ENCODE measurements at regions not wholly inside any gene's neighbourhood (a gene's known extent, or its start where the extent isn't known, plus 50 kb on each side); places are given as distances from the start of the nearest gene placed in this dataset.

DNA sequence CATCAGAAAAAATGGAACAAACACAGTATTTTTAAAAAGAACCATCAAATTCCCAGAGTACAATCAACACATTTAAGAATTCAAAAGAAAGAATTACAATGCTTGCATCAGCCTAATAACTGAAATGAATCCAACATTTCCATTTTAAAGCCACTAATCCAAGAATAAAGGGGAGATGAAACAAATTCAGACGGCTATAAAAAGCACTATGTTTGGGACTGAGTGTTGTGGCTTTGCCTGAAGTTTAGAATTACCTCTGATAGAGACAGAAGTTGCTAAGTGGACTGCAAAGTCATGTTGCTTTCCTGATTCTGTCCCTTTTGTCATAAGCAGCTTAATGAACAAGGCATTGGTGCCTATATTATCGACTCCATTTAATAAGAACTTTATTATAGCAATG, 135.4 kb upstream of the RGMB start:
- no peak for DNase-seq

GRCh38 chr5:98638701-98639100, 134.8 kb upstream of the RGMB start:
- DNase-seq, result no peak

- DNase-seq, result no peak
These were observed 134.2 kb upstream of the RGMB start for GRCh38 chr5:98639274-98639673.

DNA sequence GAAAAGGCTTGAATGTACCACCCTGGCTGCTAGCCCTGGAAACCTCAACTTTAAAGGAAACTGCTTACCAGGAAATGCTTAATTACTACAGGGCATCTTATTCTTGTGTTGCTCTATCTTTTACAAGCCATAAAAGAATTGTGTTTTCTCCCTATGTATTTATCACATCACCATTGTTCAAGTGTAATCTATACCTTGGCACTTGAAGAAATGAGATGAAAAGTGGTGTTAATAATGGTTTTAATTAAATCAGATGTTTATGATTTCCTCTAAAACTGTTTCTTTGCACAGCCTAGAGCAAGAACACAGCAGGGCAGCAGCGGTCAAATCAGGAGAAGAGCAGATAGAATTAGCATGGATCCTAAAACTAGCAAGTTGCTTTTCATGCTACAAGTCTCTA, 131.8 kb upstream of the RGMB start:
- no peak for DNase-seq

GRCh38 chr5:98643569-98643968, 129.9 kb upstream of the RGMB start:
- no peak for DNase-seq

- no peak for DNase-seq
These were observed 121.7 kb upstream of the RGMB start for GRCh38 chr5:98651715-98652114.

- DNase-seq, result no peak
These were observed 117.2 kb upstream of the RGMB start for GRCh38 chr5:98656125-98656795.

GRCh38 chr5:98656796-98657195, 116.7 kb upstream of the RGMB start:
- no peak for DNase-seq

GRCh38 chr5:98657559-98657958, 115.9 kb upstream of the RGMB start:
- no peak for DNase-seq

GRCh38 chr5:98663521-98663920, 109.9 kb upstream of the RGMB start:
- DNase-seq, result no peak

- no peak for DNase-seq
These were observed 108.7 kb upstream of the RGMB start for GRCh38 chr5:98664736-98665135.

- no peak for DNase-seq
These were observed 93.5 kb upstream of the RGMB start for GRCh38 chr5:98679963-98680362.

GRCh38 chr5:98690002-98690401, 83.5 kb upstream of the RGMB start:
- no peak for DNase-seq

GRCh38 chr5:98694902-98695301, 78.6 kb upstream of the RGMB start:
- DNase-seq, result no peak

DNA sequence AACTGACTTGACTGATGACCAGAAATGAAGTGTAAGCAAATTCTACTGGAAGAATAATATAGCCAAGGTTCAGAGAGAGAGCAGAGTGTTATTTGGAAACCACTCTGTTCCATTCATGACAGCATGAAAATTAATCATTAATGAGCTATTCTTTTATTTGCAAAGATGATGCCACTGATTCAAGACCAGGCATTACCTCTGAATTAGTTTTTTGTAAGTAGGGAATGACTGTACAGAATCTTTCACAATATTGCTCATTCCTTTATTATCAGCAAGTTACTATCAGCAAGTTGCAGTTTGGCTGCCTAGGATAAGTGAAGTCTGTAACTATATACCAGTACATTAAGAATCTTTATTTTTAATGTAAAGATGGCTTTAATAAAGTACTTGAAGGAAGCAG, 75.1 kb upstream of the RGMB start:
- no peak for DNase-seq

- no peak for DNase-seq
These were observed 72.7 kb upstream of the RGMB start for GRCh38 chr5:98700730-98701129.

- DNase-seq, result no peak
These were observed 67.6 kb upstream of the RGMB start for GRCh38 chr5:98705841-98706240.

GRCh38 chr5:98709681-98710080, 63.8 kb upstream of the RGMB start:
- DNase-seq, result no peak

DNA sequence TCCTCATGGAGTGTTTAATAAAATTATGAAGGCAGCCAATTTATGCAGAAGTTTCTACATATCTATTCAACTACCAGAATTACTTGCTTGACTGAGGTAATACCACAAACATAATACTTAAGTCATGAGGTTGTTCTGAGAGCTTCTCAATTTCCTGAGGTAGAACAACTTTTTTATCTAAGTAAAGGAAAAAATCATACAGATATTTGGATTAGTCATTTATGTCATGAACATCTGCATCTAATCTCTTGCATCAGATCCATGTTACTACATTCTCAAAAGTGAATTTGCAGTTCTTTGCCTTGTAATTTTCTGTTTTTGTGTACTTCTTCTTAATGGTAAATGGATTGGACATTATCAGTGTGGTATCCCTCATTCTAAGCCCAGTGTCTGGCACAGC, 60.4 kb upstream of the RGMB start:
- no peak for DNase-seq

- DNase-seq, result no peak
These were observed 59.6 kb upstream of the RGMB start for GRCh38 chr5:98713856-98714255.

DNA sequence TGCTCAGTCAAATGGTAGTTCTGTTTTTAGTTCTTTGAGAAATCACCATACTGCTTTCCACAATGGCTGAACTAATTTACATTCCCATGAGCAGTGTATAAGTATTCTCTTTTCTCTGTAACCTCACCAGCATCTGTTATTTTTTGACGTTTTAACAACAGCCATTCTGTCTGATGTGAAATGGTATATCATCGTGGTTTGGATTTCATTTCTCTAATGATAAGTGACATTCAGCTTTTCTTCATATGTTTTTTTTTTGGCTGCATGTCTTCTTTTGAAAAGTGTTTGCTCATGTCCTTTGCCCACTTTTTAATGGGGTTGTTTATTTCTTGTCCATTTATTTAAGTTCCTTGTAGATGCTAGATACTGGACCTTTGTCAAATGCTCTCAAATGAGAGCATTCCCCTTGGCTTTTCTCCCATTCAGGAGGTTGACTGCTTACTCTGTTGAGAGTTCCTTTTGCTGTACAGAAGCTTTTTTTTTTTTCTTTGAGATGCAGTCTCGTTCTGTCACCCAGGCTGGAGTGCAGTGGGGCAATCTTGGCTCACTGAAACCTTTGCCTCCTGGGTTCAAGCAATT, 58.7 kb upstream of the RGMB start:
- no peak for DNase-seq

GRCh38 chr5:98721231-98721928, 52.1 kb upstream of the RGMB start:
- DNase-seq, result no peak

- DNase-seq, result no peak
These were observed 51.3 kb upstream of the RGMB start for GRCh38 chr5:98722188-98722587.

GRCh38 chr5:98723061-98723460, 50.4 kb upstream of the RGMB start:
- no peak for DNase-seq
